GM19438 (cell line): ENCODE measurements at regions not wholly inside any gene's neighbourhood (a gene's known extent, or its start where the extent isn't known, plus 50 kb on each side); places are given as distances from the start of the nearest gene placed in this dataset.

Experiments used
- ATAC-seq: cut with Tn5 transposase; IDR thresholded peaks from one replicate; pipeline ENCODE4 v1.9.1; 2021; ENCODE audit warnings: low read depth; ENCODE audit not compliant: unreplicated experiment

GRCh38 chr3:34008836-34009809 lies 210.7 kb downstream of the PDCD6IP start:
- ATAC-seq = no peak

GRCh38 chr3:34011171-34012101 lies 213.0 kb downstream of the PDCD6IP start:
- ATAC-seq = no peak

- no peak for ATAC-seq
Measured at GRCh38 chr3:34012102-34012461, 213.7 kb downstream of the PDCD6IP start.

GRCh38 chr3:34013818-34014570 lies 215.6 kb downstream of the PDCD6IP start:
- no peak for ATAC-seq

GRCh38 chr3:34015204-34016142 lies 217.0 kb downstream of the PDCD6IP start:
- ATAC-seq = no peak

- ATAC-seq = no peak
Measured at GRCh38 chr3:34016925-34017587, 218.6 kb downstream of the PDCD6IP start.

- ATAC-seq = no peak
Measured at GRCh38 chr3:34017757-34018156, 219.3 kb downstream of the PDCD6IP start.

GRCh38 chr3:34019158-34019557 lies 220.7 kb downstream of the PDCD6IP start:
- no peak for ATAC-seq

- no peak for ATAC-seq
Measured at GRCh38 chr3:34020170-34020569, 221.7 kb downstream of the PDCD6IP start.

GRCh38 chr3:34020726-34021680 lies 222.6 kb downstream of the PDCD6IP start:
- ATAC-seq = no peak

GRCh38 chr3:34022147-34022546 lies 223.7 kb downstream of the PDCD6IP start:
- ATAC-seq = no peak

GRCh38 chr3:34024447-34025240 lies 226.2 kb downstream of the PDCD6IP start:
- no peak for ATAC-seq

GRCh38 chr3:34033839-34034238 lies 235.4 kb downstream of the PDCD6IP start:
- ATAC-seq = no peak

GRCh38 chr3:34034840-34035239 lies 236.4 kb downstream of the PDCD6IP start:
- ATAC-seq = no peak

GRCh38 chr3:34035775-34036174 lies 237.3 kb downstream of the PDCD6IP start:
- no peak for ATAC-seq

GRCh38 chr3:34037260-34037659 lies 238.8 kb downstream of the PDCD6IP start:
- no peak for ATAC-seq

- no peak for ATAC-seq
Measured at GRCh38 chr3:34038131-34038530, 239.7 kb downstream of the PDCD6IP start.
